Esophagus (tissue), 2 donors: ENCODE measurements at regions not wholly inside any gene's neighbourhood (a gene's known extent, or its start where the extent isn't known, plus 50 kb on each side); places are given as distances from the start of the nearest gene placed in this dataset.

Experiments used
- H3K27ac ChIP-seq, 2 donors: one replicate each; pipeline ENCODE4 v1.5.1; 2013; ENCODE audit warnings: low read depth in 2 of 2, mild to moderate bottlenecking in 2 of 2, inconsistent platforms in 1 of 2, low read length in 1 of 2, moderate library complexity in 1 of 2
- H3K27me3 ChIP-seq, 2 donors: one replicate each; pipeline ENCODE4 v1.6.1; 2013; ENCODE audit warnings: low read length in 2 of 2, control low read depth in 1 of 2, mild to moderate bottlenecking in 1 of 2; ENCODE audit not compliant: insufficient read depth in 2 of 2, control insufficient read depth in 1 of 2
- H3K36me3 ChIP-seq, 2 donors: one replicate each; pipeline ENCODE4 v1.6.1; 2013; ENCODE audit warnings: low read length in 1 of 2; ENCODE audit not compliant: control insufficient read depth in 2 of 2, insufficient read depth in 2 of 2
- H3K4me1 ChIP-seq, 2 donors: one replicate each; pipeline ENCODE4 v1.6.1; 2013; ENCODE audit warnings: low read length in 1 of 2; ENCODE audit not compliant: control insufficient read depth in 2 of 2, insufficient read depth in 2 of 2
- H3K4me3 ChIP-seq, 2 donors: one replicate each; pipeline ENCODE4 v1.5.1; 2013; ENCODE audit warnings: low read length in 2 of 2, mild to moderate bottlenecking in 2 of 2, low read depth in 1 of 2, moderate library complexity in 1 of 2
- H3K9me3 ChIP-seq, 2 donors: one replicate each; pipeline ENCODE4 v1.6.1; 2013; ENCODE audit warnings: mild to moderate bottlenecking in 2 of 2, low read depth in 1 of 2, low read length in 1 of 2, moderate library complexity in 1 of 2; ENCODE audit not compliant: control insufficient read depth in 2 of 2, insufficient read depth in 1 of 2
- WGBS, 2 donors: extraction: QIAGEN DNeasy Blood & Tissue Kit; methylation state at CpG; one replicate each; pipeline ENCODE4 v1.1.7; 2013; 5-methylcytosine and 5-hydroxymethylcytosine counted together
- donor health status: healthy with polysubstance abuse.
- donor health status: Bipolar disorder and iron deficiency.

DNA sequence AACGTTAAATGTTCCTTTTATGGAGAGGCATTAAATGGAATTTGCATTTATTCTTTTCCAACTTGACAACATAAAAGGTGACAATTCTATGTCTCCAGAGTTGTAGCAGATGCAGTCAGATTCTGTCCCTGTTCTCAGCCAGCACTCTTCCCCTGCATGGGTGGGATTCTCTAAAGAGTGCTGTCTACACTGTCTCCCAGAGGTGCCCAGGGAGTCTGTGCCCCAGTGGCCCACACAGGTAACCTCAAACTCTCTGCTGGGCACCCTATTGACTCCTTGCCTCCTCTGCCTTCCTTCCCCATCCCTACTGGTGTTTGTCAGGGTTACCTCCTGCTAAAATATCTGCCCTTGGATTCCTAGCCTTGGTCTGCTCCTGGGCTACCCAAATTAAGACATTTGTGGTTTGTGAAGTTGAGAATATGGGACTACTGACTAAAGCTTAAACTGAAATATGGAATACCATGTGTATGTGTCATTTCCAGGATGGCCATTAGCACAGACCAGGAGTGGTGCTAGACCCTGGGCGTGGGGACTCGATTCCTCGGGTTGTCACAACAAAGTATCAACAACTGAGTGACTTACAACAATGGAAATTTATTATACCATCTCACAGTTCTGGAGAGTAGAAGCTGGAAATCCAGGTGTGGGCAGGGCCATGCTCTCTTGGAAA lies 284.7 kb downstream of the CDH26 start:
- Histone ChIP-seq H3K36me3 (no peaks in the 10 kb centered on the region), H3K9me3 (no peaks in the 10 kb centered on the region), H3K4me1 (peaks cover 0 to 4% of the 10 kb centered on the region in 2 donors), H3K27ac (no peak overlapping the region), H3K4me3 (no peak overlapping the region), H3K27me3 (no peaks in the 10 kb centered on the region)
- 85 to 89% methylated on average over 4 of the region's 4 CpGs for WGBS, 2 donors

DNA sequence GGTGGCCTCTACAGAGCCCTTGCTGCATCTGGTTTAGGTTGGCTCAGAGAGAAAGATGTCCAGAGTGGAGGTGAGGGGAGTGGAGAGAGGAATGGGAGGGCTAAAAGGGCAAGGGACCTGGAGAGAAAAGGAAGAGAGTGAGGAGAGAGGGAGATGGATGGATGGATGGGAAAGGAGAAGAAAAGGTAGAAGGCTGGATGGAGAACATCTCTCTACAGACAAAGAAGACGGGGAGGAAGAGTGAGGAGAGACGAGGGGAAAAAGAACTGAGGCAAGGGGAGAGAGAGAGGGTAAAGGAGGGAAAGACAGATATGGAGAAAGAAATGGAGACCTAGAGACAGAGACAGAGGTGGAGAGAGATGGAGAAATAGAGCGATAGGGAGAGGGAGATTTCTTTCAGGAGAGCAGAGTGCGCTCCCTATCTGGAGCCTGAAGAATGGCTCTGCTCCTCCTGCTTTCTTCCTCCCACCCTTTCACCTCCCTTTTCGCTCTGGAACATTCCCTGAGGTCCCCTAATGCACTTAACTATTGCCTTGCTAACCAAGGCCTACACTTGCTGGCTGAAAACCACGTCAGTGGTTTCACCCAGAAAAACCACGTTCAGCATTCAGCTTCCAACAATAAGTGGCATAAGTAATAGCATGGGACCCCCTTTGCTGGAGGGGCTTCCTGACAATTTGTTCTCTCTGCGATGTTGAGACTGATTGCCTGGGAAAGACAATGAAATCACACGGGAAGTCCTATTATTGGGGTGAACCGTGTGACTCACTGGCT lies 286.3 kb downstream of the CDH26 start:
- H3K9me3 ChIP-seq, result no peaks in the 10 kb centered on the region
- no peak overlapping the region for H3K4me3 ChIP-seq
- H3K4me1 ChIP-seq, result peaks cover 0 to 4% of the 10 kb centered on the region in 2 donors
- no peaks in the 10 kb centered on the region for H3K27me3 ChIP-seq
- WGBS, 2 donors, result 77 to 79% methylated on average over 10 of the region's 10 CpGs
- no peaks in the 10 kb centered on the region for H3K36me3 ChIP-seq
- H3K27ac ChIP-seq, result no peak overlapping the region

DNA sequence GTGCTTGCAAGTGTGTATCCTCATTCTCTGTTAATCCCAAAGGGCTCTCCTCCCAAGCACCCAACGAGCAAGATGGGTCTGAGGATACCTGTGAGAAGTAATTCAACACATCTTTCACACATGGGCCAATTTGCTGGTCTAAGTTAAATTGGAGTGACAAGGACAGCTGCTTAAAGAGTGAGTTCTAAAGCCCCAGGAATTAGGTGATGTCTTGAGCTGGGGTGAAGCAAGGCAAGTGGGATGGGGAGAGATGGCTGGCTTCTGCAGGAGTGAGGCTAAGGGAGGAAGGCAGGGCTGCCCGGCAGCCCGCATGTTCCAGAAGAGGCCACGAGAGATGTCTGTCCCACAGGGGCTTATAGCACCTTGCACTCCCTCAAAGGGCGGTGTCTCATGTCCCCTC lies 288.5 kb downstream of the CDH26 start:
- H3K27ac ChIP-seq, result no peak overlapping the region
- WGBS, 2 donors, result 81 to 87% methylated on average over 5 of the region's 5 CpGs
- no peaks in the 10 kb centered on the region for H3K27me3 ChIP-seq
- peaks cover 0 to 4% of the 10 kb centered on the region in 2 donors for H3K4me1 ChIP-seq
- no peaks in the 10 kb centered on the region for H3K36me3 ChIP-seq
- no peak overlapping the region for H3K4me3 ChIP-seq
- peaks cover 0 to 4% of the 10 kb centered on the region in 2 donors for H3K9me3 ChIP-seq

DNA sequence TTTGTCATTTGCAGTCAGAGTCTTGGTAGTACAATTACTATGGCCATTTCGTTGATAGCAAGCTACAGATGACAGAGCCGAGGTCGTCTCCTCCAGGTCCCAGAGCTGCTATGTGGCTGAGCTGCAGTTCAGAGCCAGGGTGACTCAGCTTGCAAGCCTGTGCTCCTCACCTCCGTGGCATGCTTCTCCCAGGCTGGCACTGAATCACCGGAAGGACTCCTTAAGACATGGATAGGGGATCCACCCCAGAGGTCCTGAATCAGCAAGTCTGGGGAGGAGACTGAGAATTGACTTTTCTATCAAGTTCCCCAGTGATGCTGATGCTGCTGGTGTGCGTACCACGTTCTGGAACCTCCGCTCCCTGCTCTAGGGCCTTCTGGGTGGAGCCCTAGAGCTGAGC lies 291.2 kb downstream of the CDH26 start:
- Histone ChIP-seq H3K27ac (no peak overlapping the region), H3K36me3 (no peaks in the 10 kb centered on the region), H3K4me1 (peaks cover 0 to 4% of the 10 kb centered on the region in 2 donors), H3K4me3 (no peak overlapping the region), H3K27me3 (no peaks in the 10 kb centered on the region), H3K9me3 (peaks cover 0 to 4% of the 10 kb centered on the region in 2 donors)
- 65 to 70% methylated on average over 8 of the region's 8 CpGs for WGBS, 2 donors

DNA sequence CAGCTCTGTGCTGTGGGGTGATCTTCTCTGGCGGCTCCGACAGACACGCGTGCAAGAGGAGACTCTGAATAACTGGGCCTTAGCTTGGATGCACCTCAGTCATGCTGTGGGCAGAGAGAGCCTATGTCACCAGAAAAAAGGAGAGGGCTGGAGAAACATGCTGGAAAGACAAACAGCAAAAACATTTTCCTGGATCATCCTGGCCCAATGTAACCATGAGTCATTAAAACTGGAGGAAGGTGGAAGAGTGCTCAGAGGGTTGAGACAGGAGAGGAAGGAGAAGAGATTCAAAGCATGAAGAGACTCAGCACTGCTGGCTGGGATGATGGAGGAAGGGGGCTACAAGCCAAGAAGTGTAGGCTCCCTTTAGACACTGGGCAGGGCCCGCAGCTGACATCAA lies 292.0 kb downstream of the CDH26 start:
- H3K27me3 ChIP-seq, result no peaks in the 10 kb centered on the region
- H3K4me3 ChIP-seq, result no peak overlapping the region
- peaks cover 0 to 4% of the 10 kb centered on the region in 2 donors for H3K9me3 ChIP-seq
- 92 to 96% methylated on average over 5 of the region's 5 CpGs for WGBS, 2 donors
- no peaks in the 10 kb centered on the region for H3K36me3 ChIP-seq
- H3K4me1 ChIP-seq, result peaks cover 0 to 4% of the 10 kb centered on the region in 2 donors
- no peak overlapping the region for H3K27ac ChIP-seq

DNA sequence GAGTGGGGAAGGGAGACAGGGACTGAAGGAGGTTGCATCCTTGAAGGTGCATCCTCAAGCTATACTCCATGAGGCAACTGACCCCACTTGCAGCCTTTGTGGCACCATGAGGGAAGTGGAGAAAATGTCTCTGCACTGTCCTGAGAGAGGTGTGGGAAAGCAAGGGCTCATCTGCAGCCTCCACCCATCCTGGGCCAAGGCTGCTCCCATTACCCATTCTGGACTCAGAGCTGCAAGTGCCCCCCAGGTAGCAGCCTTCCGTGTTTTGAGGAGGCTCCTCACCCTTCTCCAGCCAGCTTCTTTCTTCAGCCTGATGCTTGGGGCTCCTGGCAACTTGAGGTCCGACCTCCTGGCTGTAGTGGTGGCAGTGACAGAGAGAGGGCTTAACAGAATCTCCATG lies 294.6 kb downstream of the CDH26 start:
- H3K27me3 ChIP-seq, result no peaks in the 10 kb centered on the region
- H3K4me1 ChIP-seq, result no peaks in the 10 kb centered on the region
- H3K4me3 ChIP-seq, result no peak overlapping the region
- H3K27ac ChIP-seq, result no peak overlapping the region
- H3K9me3 ChIP-seq, result peaks cover 0 to 4% of the 10 kb centered on the region in 2 donors
- 69 to 75% methylated on average over 2 of the region's 2 CpGs for WGBS, 2 donors
- no peaks in the 10 kb centered on the region for H3K36me3 ChIP-seq

DNA sequence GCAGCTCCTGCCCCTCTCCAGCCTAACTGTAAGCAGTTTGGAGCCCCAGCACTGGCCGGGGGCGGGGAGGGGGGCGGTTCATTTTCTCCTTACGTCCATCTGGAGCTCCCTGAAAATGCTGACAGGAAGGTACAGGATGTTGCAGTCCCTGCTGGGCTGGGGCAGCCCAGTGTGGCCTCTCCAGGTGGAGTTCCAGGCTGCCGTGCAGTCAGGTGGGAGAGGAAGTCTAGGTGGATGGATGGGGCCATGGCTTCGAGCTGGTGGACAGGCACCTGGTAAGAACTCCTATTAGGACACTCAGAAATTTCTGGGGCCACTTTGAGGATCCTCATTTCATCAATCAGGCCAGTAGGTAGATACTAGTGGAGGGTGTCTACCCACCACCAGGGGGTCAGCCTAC lies 295.2 kb downstream of the CDH26 start:
- Histone ChIP-seq H3K4me1 (no peaks in the 10 kb centered on the region), H3K27ac (no peak overlapping the region), H3K4me3 (no peak overlapping the region), H3K36me3 (no peaks in the 10 kb centered on the region), H3K27me3 (no peaks in the 10 kb centered on the region), H3K9me3 (peaks cover 0 to 4% of the 10 kb centered on the region in 2 donors)
- WGBS, 2 donors, result 72 to 76% methylated on average over 6 of the region's 6 CpGs

DNA sequence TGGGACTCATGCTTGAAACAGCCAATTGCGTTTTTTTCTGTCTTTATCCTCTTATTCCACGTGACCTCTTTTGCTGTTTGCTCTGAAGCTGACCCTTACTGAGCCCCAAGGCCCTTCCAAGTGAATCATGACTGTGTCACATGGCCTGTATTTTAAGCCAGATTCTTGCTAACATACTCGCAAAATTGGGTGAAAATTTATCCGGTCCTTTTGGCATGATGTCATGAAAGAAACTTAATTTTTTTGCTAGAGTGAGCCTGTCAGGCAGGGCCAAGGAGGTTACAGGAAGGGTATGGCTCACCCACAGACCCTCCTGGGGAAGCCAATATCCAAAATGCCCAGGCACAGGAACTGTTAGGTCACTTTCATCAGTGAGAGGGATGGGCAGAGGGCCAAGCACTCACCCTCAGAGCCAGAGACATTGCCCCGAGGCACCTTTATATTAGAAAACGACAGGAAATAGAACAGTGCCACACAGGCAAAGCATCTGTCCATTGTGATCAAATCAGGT lies 296.7 kb downstream of the CDH26 start:
- no peak overlapping the region for H3K4me3 ChIP-seq
- H3K27ac ChIP-seq, result no peak overlapping the region
- peaks cover 0 to 4% of the 10 kb centered on the region in 2 donors for H3K9me3 ChIP-seq
- H3K36me3 ChIP-seq, result no peaks in the 10 kb centered on the region
- 41 to 42% methylated on average over 6 of the region's 6 CpGs for WGBS, 2 donors
- no peaks in the 10 kb centered on the region for H3K4me1 ChIP-seq
- no peaks in the 10 kb centered on the region for H3K27me3 ChIP-seq

DNA sequence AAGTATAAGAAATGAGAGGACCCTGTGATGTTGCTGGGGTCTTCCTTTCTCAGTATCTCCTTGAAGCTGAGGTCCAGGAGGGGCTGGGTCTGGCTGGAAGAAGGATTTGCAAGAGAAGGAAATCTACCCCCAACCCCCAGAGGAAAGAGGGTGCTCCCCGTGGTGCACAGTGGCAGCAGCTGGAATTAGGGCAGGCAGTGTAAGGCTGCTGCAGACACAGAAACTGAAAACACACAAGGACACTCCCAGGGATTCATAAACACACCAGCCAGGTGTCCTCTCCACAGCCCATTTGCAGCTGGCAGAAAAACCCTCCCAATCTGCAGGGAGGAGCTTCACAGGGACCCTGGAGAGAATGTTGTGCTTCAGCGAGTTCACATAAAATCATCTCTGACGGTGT lies 297.2 kb downstream of the CDH26 start:
- Histone ChIP-seq H3K9me3 (peaks cover 0 to 3% of the 10 kb centered on the region in 2 donors), H3K27me3 (no peaks in the 10 kb centered on the region), H3K27ac (no peak overlapping the region), H3K4me3 (no peak overlapping the region), H3K36me3 (no peaks in the 10 kb centered on the region), H3K4me1 (no peaks in the 10 kb centered on the region)
- 38 to 53% methylated on average over 3 of the region's 3 CpGs for WGBS, 2 donors
